K562 (cell line): ENCODE measurements at regions not wholly inside any gene's neighbourhood (a gene's known extent, or its start where the extent isn't known, plus 50 kb on each side); places are given as distances from the start of the nearest gene placed in this dataset.

Source experiments
- BACH1 ChIP-seq: fragments of 200-800 bp; sonication (Bioruptor generic); IDR thresholded peaks from 2 replicates; pipeline ENCODE4 v1.6.1; 2016; ENCODE audit warnings: missing genetic modification characterization, missing compliant biosample characterization
- MCM5 ChIP-seq: fragments of 450-650 bp; IDR thresholded peaks from 2 replicates; pipeline ENCODE4 v1.6.1; 2016; ENCODE audit warnings: low read depth
- NCOA6 ChIP-seq: fragments of 450-650 bp; IDR thresholded peaks from 2 replicates; pipeline ENCODE4 v1.6.1; 2017; ENCODE audit warnings: mild to moderate bottlenecking
- SUPT5H ChIP-seq: fragments of 450-650 bp; IDR thresholded peaks from 2 replicates; pipeline ENCODE4 v1.6.1; 2016
- ZNF316 ChIP-seq: fragments of 450-650 bp; IDR thresholded peaks from 2 replicates; pipeline ENCODE4 v1.6.1; 2016
- ZSCAN32 ChIP-seq: fragments of 450-650 bp; formaldehyde crosslinking; IDR thresholded peaks from 2 replicates; pipeline ENCODE4 v1.4.0; 2020; ENCODE audit warnings: mild to moderate bottlenecking, moderate library complexity
- TF ChIP-seq, protein P1 (sequence below), 2 experiments: fragments of 450-650 bp in 1 of 2; sonication (generic) in 1 of 2; formaldehyde crosslinking in 1 of 2; IDR thresholded peaks; 2 replicates each; pipeline versions ENCODE4 v1.7.1 to v1.9.0; 2016 to 2022; ENCODE audit warnings: inconsistent platforms in 1 of 2, mild to moderate bottlenecking in 1 of 2, missing genetic modification reagents in 1 of 2
- TF ChIP-seq, protein P2 (sequence below): fragments of 450-650 bp; conservative IDR thresholded peaks from 2 replicates; pipeline ENCODE4 v1.6.1; 2016; ENCODE audit warnings: missing genetic modification characterization, low read depth, mild to moderate bottlenecking, control low read depth, missing compliant biosample characterization
- TF ChIP-seq, protein P3 (sequence below): fragments of 450-650 bp; IDR thresholded peaks from 2 replicates; pipeline ENCODE4 v1.6.1; 2016
- TF ChIP-seq, protein P4 (sequence below), 2 experiments: IDR thresholded peaks; 2 replicates each; pipeline ENCODE4 v1.6.1; 2011; ENCODE audit warnings: borderline replicate concordance in 1 of 2, control low read depth in 1 of 2, low read depth in 1 of 2, low read length in 1 of 2, mild to moderate bottlenecking in 1 of 2, mixed read lengths in 1 of 2, moderate library complexity in 1 of 2; ENCODE audit not compliant: insufficient read depth in 1 of 2, insufficient read length in 1 of 2, poor library complexity in 1 of 2, severe bottlenecking in 1 of 2; ENCODE audit errors: extremely low read depth in 1 of 2

- TF ChIP-seq, protein P1, sequence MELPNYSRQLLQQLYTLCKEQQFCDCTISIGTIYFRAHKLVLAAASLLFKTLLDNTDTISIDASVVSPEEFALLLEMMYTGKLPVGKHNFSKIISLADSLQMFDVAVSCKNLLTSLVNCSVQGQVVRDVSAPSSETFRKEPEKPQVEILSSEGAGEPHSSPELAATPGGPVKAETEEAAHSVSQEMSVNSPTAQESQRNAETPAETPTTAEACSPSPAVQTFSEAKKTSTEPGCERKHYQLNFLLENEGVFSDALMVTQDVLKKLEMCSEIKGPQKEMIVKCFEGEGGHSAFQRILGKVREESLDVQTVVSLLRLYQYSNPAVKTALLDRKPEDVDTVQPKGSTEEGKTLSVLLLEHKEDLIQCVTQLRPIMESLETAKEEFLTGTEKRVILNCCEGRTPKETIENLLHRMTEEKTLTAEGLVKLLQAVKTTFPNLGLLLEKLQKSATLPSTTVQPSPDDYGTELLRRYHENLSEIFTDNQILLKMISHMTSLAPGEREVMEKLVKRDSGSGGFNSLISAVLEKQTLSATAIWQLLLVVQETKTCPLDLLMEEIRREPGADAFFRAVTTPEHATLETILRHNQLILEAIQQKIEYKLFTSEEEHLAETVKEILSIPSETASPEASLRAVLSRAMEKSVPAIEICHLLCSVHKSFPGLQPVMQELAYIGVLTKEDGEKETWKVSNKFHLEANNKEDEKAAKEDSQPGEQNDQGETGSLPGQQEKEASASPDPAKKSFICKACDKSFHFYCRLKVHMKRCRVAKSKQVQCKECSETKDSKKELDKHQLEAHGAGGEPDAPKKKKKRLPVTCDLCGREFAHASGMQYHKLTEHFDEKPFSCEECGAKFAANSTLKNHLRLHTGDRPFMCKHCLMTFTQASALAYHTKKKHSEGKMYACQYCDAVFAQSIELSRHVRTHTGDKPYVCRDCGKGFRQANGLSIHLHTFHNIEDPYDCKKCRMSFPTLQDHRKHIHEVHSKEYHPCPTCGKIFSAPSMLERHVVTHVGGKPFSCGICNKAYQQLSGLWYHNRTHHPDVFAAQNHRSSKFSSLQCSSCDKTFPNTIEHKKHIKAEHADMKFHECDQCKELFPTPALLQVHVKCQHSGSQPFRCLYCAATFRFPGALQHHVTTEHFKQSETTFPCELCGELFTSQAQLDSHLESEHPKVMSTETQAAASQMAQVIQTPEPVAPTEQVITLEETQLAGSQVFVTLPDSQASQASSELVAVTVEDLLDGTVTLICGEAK (IDR thresholded peaks at IDR 0.05), result peak; percentile 71; the same call in 1 of the 2 replicates
- TF ChIP-seq, protein P1 (CRISPR knock-in tag; IDR thresholded peaks at IDR 0.05), result no peak
- TF ChIP-seq, protein P2, sequence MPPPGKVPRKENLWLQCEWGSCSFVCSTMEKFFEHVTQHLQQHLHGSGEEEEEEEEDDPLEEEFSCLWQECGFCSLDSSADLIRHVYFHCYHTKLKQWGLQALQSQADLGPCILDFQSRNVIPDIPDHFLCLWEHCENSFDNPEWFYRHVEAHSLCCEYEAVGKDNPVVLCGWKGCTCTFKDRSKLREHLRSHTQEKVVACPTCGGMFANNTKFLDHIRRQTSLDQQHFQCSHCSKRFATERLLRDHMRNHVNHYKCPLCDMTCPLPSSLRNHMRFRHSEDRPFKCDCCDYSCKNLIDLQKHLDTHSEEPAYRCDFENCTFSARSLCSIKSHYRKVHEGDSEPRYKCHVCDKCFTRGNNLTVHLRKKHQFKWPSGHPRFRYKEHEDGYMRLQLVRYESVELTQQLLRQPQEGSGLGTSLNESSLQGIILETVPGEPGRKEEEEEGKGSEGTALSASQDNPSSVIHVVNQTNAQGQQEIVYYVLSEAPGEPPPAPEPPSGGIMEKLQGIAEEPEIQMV, result 0 out of 2 replicates have a peak, but pooled peaks have one; percentile 55
- TF ChIP-seq ZNF316 (peak; percentile 99), BACH1 (tag) (peak; percentile 71; the same call in 1 of the 2 replicates), NCOA6 (peak; percentile 55), SUPT5H (peak; percentile 64), MCM5 (no peak), ZSCAN32 (CRISPR knock-in tag) (peak; percentile 39)
- TF ChIP-seq, protein P3, sequence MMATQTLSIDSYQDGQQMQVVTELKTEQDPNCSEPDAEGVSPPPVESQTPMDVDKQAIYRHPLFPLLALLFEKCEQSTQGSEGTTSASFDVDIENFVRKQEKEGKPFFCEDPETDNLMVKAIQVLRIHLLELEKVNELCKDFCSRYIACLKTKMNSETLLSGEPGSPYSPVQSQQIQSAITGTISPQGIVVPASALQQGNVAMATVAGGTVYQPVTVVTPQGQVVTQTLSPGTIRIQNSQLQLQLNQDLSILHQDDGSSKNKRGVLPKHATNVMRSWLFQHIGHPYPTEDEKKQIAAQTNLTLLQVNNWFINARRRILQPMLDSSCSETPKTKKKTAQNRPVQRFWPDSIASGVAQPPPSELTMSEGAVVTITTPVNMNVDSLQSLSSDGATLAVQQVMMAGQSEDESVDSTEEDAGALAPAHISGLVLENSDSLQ, result peak; percentile 99
- TF ChIP-seq, protein P4, sequence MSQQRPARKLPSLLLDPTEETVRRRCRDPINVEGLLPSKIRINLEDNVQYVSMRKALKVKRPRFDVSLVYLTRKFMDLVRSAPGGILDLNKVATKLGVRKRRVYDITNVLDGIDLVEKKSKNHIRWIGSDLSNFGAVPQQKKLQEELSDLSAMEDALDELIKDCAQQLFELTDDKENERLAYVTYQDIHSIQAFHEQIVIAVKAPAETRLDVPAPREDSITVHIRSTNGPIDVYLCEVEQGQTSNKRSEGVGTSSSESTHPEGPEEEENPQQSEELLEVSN (IDR thresholded peaks at IDR 0.05; ENCODE audit: borderline replicate concordance in 1 of 2, extremely low read depth in 1 of 2, insufficient read depth in 1 of 2, insufficient read length in 1 of 2, low read depth in 1 of 2, low read length in 1 of 2, poor library complexity in 1 of 2, severe bottlenecking in 1 of 2), result peak in 1 of 2 experiments; percentile 18
These were observed 64.5 kb upstream of the WDR1 start (continued) for GRCh38 chr4:10180927-10181744.
